ENCODE measurements at regions not wholly inside any gene's neighbourhood (a gene's known extent, or its start where the extent isn't known, plus 50 kb on each side); places are given as distances from the start of the nearest gene placed in this dataset.
"Not testable (repeated sequence)": the region's sequence is repeated elsewhere in the genome, so short reads cannot be mapped to it uniquely, and the experiment has no call there.

GRCh38 chr6:29227235-29227634, 56.5 kb downstream of the OR2J2 start:
- no peak for DNase-seq (ENCODE audit: extremely low spot score)
- no peak for TF ChIP-seq CTCF (IDR thresholded peaks at IDR 0.05; ENCODE audit: control extremely low read depth, extremely low read depth, low read depth, missing control alignments)
- POLR2A ChIA-PET = no interaction called here
- CTCF ChIA-PET = no interaction called here

GRCh38 chr6:29230666-29231065, 60.0 kb downstream of the OR2J2 start:
- no peak for DNase-seq (ENCODE audit: extremely low spot score)
- ChIA-PET POLR2A (no interaction called here), CTCF (no interaction called here)
- no peak for TF ChIP-seq CTCF (IDR thresholded peaks at IDR 0.05; ENCODE audit: control extremely low read depth, extremely low read depth, low read depth, missing control alignments)

GRCh38 chr6:29232725-29233124, 62.0 kb downstream of the OR2J2 start:
- ChIA-PET POLR2A (no interaction called here), CTCF (no interaction called here)
- no peak for TF ChIP-seq CTCF (IDR thresholded peaks at IDR 0.05; ENCODE audit: control extremely low read depth, extremely low read depth, low read depth, missing control alignments)
- DNase-seq (ENCODE audit: extremely low spot score) = no peak

- ChIA-PET CTCF (interaction anchor here (0.7 kb wide), 1 partner anchor 10 kb away, joined by 3 read pairs; no protein-coding TSS in a partner anchor), POLR2A (no interaction called here)
- no peak for TF ChIP-seq CTCF (IDR thresholded peaks at IDR 0.05; ENCODE audit: control extremely low read depth, extremely low read depth, low read depth, missing control alignments)
- DNase-seq (ENCODE audit: extremely low spot score) = no peak
Observed at GRCh38 chr6:29236060-29236459, 65.4 kb downstream of the OR2J2 start.

- DNase-seq (ENCODE audit: extremely low spot score) = no peak
- ChIA-PET POLR2A (no interaction called here), CTCF (no interaction called here)
- TF ChIP-seq CTCF (IDR thresholded peaks at IDR 0.05; ENCODE audit: control extremely low read depth, extremely low read depth, low read depth, missing control alignments) = no peak
Observed at GRCh38 chr6:29236634-29237033, 64.9 kb upstream of the OR14J1 start.

GRCh38 chr6:29243044-29243443, 58.5 kb upstream of the OR14J1 start:
- DNase-seq (ENCODE audit: extremely low spot score); POLR2A ChIA-PET: not testable (repeated sequence)
- CTCF ChIA-PET = interaction anchor here (1.4 kb wide), 1 partner anchor 22 kb away, joined by 3 read pairs; no protein-coding TSS in a partner anchor

Measured in GM10248 (cell line).